HuH-7 (cell line): ENCODE measurements at regions not wholly inside any gene's neighbourhood (a gene's known extent, or its start where the extent isn't known, plus 50 kb on each side); places are given as distances from the start of the nearest gene placed in this dataset.

Experiments used
- DNase-seq: peaks from one replicate; pipeline ENCODE4 v3.0.0; 2011; ENCODE audit warnings: low spot score

DNA sequence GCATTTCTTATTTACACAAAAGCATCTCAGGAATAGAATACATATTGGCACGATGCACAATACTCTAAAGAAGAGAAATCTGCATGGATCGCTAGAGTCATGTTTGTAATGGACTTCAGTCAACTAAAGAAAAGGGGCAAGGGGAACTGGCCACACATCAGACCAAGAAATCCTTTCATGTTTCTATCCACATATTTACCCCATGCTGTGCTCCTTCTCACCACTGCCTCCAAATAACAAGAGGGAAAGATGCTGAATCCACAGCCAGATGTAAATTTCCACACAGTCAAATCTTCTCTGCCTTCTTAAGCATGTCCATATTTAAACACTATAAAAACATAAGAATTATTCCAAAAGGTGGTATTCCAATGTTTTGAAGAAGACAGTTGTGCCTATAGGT lies 67.6 kb downstream of the COX18 start:
- no peak for DNase-seq

DNA sequence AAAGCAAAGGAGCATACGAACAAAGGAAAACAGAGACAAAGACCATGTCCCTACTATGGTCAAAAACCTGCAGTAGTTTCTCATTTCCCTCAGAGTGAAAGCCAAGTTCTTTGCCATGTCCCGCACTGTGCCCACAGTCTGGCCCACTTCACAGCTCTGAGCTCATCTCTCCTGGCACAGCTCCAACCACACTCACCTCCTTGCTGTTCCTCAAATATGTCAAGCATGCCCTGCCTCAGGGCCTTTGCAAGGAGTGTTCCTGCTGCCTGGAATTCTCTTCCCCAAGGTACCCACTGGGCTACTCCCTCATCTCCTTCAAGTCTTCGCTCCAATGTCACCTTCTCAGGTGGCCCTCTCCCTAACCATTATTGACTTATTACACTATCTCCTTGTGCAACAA lies 72.1 kb downstream of the COX18 start:
- no peak for DNase-seq

DNA sequence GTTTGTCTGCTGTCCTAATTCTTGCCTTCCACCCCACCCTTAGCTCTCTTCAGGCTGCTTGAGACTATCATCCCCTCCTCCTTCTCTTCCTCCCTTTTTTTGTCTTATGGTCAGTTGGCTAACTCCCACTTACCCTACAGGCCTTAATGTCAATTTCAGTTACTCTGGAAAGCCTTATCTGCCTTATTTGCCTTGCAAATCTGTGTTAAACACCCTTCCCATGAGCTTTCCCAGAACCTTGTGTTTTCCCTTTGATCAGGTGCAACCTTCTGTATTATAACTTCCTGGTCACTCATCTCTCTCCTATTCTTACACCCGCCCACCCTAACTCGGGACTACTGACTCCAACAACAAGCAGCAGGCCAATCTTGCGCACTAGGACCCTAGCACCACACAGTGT lies 74.8 kb downstream of the COX18 start:
- DNase-seq = no peak

DNA sequence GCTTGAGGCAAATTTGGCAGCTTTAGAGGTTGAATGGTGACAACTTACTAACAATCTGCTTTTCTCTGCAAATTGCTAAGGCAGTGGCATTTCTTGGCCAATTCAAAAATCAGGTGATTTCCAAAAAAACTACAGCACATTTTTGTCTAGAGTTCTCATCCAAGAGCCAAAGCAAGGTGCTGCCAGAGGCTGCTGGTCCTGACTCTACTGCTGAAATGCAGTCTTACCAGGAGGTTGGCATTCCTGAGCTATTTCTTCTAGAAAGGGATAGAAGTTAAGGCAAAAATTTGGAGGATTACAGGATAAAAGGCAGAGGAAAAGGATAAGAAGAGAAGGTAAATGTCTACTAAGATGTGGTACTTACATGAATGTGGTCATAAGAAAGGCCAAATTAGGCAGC lies 75.6 kb downstream of the COX18 start:
- no peak for DNase-seq

DNA sequence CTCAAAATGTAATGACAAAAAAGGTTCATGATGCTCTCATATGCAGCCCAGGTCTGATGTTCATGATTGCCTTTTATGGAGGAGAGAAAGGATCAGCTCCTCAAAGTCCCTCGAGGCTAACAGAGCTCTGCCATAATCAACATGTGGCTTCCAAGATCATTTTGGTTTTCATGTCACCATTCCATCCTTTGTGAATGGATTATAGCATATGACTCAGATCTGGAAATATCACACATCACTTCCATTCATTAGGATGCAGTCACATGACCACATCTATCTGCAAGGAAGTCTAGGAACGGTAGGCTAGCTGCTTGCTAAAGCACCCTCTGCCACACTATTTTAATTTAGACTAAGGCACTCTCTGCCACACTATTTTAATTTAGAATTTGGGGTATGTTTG lies 77.6 kb downstream of the COX18 start:
- DNase-seq = no peak

DNA sequence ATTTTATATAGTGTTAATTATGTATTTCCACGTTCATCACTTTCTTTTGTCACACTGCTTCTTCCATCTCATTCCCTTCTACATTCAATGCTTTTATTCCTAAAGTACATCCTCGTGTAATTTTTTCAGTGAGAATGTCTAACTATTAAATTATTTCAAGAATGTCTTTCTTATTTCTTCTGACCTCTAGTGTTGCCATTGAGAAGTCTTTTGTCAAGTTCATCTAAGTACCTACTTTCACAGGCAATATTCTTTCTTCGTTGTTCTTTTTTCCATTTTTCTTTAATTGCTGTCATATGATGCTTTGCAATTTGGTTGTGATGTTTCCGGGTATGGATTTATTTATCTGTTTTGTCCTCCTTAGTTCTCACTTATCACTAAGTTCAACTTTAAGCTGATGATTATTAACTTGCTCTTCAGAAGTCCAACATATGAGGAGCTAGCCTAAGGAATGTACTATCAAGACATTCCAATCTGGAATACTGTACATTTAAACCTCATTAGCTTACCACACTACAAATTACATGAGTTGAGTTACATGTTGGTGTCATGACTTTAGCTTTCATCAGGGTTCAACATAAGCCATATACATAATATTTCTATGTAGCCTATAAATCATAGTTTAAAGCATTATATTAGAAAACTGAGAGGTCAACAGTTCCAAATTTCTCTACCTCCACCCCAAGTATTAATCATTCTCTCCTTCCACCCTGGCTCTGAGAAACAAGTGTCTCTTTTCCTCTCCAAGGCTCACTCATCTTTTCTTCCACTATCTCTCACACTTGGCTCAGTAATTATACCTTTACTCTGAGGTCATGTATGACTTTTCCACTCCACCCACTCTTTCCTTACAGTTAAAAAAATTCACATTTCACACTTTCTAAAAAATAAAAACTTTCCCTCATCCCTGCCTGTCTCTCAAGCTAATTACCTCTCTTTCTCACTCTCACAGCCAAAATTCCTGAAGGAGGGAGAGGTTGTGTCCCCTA lies 81.5 kb downstream of the COX18 start:
- no peak for DNase-seq

DNA sequence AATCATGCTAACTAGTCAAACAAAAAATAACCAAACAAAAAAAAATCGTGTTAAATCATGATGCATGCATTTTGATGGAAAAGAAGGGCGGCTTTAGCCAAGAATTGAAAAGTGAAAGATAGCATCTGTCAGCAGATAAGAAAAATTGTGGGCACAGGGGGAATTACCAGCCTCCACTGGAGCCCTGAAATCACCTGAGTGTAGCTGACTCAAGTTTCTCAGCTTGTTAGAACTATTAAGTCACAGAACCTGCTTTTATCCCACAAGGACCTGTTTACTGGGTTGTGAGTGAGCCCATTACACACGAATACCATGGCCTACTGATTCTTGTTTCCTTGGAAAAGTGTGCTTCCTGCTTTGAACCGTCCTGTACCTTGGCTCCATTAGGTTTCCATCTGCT lies 85.2 kb downstream of the COX18 start:
- DNase-seq = no peak

DNA sequence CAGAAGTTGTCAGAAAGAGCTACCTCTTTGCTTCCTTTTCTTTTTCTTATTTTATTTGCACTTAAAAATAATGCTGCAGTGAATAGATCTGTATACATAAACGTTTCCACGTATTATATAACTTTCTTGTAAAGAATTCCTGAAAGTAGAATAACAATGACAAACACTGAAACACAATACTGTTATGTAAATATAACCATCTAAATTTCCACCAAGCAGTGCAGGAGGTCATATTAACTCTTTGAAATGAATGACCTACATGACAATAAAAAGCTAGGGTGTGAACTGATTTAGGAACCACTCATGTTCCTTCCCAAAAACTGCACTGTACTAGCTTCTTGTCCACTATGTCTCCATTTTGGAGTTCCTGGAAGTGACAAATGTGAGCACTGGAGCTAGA lies 85.8 kb downstream of the COX18 start:
- no peak for DNase-seq

DNA sequence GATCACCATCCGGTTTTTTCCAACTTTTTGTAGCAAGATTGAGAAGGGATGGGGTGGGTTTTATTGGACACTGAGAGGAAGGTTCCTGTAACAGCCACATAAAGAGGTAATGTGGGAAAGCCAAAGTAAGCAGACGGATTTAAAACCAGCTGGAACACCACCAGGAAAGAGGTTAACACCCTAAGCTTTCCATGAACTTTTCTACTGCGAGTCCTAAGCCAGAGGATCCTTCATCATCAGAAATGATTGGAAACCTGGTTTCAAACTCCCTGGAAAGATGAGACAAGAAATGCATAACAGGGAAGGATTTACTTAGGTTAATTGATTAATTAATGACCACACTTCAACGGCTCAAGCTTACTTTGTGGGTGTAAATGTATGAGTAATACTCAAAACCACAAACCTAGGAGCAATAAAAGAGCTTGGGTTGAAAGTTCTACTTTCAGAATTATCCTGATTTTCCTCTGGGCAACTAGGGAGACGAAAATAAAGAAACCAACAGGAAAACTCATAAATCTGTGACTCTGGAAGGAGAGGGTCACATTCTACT lies 91.5 kb downstream of the COX18 start:
- DNase-seq = no peak

DNA sequence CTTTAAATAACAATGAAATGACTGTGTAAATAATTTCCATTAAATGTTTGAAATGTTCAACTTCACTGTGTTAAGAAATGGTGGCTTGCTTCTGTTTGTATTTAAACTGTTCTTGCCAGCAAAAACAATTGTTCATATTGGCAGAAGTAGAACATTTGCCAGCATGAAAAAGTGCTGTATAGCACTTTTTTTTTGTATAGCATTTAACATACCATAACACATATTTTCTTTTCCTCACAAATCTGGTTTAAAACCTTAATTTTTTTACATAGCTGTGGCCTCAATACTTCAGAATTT lies 94.1 kb downstream of the COX18 start:
- no peak for DNase-seq

DNA sequence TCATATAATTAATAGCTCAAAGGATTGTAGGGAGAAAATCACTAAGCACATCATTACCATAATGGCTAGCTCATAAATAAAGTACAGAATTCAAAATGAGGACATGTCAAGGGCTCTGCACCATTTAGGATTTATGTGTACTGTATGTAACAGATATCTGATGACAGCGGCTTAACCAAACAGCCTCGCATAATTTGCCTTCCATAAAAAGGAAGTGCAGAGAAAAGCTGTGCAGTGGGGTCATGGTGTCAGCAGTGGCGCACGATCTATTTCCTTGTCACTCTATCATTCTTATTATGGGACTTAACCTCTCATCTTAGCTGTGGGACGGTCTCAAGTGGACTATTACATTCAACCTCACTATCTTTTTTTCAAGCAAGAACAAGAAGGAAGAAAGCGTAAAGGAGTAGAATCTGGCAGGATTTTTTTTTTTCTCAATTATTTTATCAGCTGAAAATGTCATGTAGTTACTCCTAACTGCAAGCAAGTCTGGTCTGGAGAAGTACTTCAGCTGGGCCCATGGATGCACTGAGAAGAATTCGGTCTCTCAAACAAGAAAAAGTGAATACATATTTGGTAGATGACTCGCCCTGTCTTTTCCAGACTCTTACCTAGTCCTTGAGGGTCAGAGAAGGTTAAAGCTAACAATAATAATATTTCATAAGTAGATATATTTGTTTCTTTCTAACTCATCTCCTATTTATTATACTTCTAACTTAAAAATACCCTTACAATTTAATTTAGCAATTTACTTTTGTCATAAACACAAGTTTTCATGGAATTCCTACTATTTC lies 94.6 kb downstream of the COX18 start:
- no peak for DNase-seq

DNA sequence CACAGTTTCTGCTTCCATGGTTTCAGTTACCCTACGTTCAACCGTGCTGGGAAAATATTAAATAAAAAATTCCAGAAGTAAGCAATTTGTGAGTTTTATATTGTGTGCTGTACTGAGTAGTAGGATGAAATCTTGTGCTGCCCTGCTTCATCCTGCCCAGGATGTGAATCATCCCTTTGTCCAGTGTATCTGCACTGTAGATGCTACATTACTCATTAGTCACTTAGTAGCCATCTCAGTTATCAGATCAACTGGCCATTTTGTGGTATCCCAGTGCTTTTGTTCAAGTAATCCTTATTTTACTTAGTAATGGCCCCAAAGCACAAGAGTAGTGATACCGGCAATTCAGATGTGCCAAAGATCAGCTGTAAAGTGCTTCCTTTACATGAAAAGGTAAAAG lies 97.9 kb downstream of the COX18 start:
- DNase-seq = no peak

DNA sequence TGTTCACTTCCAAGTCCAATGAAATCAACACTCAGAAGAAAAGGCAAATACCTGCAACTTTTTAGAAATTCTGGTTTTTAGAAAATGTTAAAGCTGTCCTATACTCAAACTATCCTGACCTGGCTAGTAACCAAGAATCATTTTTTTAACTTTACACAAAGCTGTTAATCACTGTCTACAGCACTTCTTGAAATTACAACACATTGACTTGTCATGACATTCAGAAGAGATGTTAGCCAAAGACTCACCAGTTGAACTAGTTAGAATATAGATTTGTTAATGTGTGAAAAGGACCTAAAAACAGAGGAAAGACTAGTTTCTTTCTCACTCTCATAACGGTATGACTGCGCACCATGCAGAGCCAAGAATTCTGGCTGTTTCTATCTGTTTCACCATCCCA lies 98.8 kb downstream of the COX18 start:
- no peak for DNase-seq

DNA sequence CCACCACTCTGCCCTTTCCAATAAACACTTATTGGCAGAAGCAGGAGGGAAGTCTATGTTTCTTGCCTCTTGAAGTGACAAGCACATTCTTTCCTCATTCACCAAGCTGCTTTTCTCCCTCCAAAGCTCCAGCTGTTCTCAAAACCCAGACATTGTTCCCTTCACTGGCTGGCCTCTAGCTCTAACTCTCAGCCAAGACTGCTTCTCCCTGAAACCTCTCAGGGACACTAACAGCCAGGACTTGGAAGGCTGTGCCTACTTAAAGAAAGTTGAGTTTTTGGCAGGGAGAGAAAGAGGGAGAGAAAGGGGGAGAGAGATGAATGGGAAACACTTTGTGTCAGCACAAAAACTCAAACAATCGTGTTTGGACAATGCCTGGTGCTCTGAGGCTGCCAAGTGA lies 99.5 kb downstream of the COX18 start:
- no peak for DNase-seq

DNA sequence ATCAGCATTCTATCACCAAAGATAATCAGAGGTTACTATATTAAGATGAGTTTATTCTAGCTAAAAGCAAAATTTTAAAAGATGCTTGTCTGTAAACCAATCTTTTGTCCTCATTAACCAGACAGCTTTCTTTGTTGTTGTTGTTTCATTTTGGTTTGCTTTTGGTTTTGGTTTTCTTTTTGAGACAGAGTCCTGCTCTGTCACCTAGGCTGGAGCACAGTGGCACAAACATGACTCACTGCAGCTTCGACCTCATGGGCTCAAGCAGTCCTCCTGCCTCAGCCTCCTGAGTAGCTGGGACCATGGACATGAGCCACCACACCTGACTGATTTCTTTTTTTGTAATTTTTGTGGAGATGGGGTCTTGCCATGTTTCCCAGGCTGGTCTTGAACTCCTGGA lies 102.9 kb downstream of the COX18 start:
- no peak for DNase-seq

DNA sequence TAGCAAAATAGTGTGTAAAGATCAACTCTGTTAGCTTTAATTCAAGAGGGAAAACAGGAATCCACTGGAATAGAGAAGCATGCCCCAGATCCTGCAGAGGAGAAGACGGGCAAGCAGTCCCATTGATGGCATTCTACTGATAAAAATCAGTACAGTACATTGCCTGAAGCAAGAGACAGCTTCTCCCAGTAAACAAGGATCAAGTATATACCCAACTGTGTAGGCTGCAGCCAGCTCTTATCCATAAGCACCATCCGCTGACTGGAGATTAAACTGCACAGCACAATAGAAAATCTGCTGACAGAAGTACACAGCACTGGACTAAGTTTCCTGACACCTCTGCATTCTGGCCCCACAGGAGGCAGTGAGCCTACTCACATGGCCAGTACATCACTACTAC lies 110.1 kb downstream of the COX18 start:
- no peak for DNase-seq

DNA sequence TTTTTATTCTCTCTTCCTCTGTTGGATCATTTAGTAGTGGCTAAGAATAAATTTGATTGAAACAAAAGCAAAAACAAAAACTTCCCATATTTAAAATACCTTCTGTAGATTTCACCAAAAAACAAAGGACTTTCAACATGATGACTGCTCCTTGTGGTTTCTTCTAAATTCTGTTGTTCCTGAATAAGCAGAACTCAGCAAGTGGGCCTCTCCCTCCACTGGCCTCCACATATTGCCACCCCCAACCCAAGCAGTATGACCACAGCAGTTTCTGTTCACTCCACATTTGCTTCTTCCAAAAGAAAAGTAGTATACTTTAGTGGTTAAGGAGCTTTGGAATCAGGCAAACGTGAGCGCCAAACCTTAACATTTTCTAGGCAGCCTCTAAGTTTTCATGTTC lies 114.7 kb downstream of the COX18 start:
- no peak for DNase-seq

DNA sequence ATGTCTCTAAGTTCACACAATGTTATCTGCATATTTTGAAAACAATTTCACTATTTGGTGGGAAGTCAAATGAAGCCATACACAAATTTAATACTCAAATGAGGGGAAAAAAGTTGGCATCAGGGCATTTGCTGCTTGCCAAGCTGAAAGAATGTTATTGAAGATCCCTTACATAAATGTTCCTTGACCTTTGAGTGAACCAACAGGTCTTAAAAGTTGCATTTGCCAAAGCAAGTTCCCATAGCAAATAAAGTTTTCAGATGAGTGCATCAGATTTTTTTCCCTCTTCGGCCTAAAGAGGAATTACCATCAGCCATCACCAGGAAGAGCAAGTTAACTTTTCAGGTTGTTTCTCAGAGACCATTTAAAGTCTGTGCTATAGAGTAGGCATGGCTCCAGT lies 115.9 kb downstream of the COX18 start:
- no peak for DNase-seq

DNA sequence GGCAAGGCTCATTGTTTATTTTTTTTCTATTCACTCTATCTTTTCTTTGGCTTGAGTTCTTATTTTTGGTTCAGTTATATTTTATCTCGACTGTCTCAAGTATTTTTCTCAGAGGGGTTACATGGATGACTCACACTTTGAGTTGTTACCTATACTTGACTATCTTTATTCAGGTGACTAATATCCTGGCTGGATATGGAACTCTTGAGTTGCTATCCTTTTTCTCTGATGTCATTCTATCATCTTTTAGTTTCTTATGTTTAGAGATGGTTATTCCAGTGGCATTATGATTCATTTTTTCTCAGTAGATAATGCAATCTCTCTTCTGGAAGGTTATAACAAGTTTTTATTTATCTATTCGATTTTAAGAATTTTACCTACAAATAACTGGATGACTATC lies 117.9 kb downstream of the COX18 start:
- no peak for DNase-seq

DNA sequence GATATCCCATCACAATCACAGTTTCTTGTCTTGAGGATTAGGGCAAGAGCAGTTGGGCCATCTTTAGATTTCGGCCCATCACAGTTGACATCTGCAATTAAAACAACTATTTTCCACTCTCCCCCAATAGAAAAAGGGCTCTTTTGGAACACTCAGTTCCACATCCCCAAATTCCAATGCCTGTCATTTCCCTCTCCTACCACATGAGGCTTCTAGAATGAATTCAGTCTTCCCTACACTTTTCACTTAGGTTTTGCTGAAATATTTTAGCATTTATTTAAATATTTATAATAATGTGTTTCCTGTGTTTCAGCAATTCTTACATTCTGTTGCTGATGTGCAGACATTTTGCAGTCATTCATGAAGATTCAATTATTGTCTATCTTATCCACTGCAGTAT lies 118.4 kb downstream of the COX18 start:
- no peak for DNase-seq

DNA sequence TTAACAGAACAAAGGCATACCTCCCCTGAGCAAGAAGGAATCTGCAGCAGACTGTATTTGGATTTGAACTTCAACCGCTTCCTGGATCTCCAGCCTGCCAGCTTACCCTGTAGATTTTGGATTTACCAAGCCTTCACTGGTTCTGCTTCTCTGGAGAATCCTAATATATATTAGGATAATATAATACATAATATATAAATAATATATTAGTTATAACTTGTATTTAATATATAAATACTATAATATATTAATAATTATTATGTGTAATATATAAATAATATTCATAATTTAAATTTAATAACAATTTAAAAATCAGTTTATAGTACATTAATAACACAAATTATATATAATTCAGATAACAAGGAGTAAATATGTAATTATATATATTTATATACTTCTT lies 121.4 kb downstream of the COX18 start:
- no peak for DNase-seq

DNA sequence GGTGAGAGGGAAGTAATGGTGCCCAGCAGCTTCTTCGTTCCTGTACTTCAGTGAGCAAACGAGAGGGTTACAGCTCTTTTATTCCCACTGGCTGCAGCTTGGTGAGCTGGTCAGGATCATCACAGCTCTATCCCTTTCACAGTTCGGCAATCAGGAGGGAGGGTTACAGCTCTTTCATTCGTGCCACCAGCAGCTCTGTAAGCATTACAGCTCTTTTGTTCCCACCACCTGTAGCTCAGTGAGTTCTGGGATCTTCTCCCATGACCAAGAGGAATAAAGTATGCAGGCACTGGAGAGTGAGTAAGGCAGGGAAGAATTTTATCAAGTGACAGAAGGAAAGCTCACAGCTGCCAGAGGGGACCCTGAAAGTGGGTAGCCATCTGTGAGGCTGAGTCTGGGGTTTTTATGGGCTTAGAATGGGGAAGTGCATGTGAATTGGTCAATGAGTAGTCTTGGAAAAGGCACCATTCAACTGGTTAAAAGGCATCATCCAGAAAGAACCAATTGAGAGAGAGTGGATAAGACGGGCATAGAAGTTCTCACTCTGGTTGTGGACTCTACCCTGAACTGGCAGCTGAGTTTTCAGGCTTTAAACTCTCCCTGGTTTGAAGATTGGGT lies 123.7 kb downstream of the COX18 start:
- no peak for DNase-seq

DNA sequence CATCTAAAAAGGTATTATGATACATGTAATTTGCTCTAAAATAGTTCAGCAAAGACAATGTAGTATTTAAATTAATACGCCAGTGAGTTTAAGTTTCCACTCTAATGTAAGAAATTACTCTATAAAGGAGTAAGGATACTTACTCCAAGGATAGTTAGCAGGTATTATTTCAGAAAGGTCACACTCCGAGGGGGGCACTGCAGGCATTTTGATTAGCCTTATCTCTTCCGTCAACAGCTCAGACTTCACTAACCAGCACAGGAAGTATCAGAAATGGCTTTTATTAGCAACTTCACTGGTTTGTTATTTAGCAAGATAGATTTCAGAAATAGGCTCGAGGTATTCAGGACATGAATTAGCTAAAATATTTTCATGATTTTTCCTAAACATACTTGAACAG lies 127.0 kb downstream of the COX18 start:
- no peak for DNase-seq
